SK-N-SH (cell line): ENCODE measurements at regions not wholly inside any gene's neighbourhood (a gene's known extent, or its start where the extent isn't known, plus 50 kb on each side); places are given as distances from the start of the nearest gene placed in this dataset.

Source experiments
- CTCF ChIA-PET: fragments of 300-600, 350-600 bp; formaldehyde crosslinking; extraction: SDS; loops from one replicate; lab custom pipeline; 2021; lab: Yijun Ruan, JAX
- POLR2A ChIA-PET: fragments of 350-600 bp; sonication (Branson Sonifier 250); formaldehyde crosslinking; extraction: SDS; loops from one replicate; lab custom pipeline; 2020; ENCODE audit warnings: antibody characterized with exemption, inconsistent platforms; lab: Yijun Ruan, JAX
- DNase-seq: peaks from one replicate; pipeline ENCODE4 v3.0.0; 2012
- H2AFZ ChIP-seq: fragments of 200-600 bp; sonication (generic); 2 replicates; pipeline ENCODE4 v1.8.1; 2016; ENCODE audit warnings: antibody characterized with exemption, mild to moderate bottlenecking, low read depth
- H3F3A ChIP-seq: fragments of 200-600 bp; sonication (generic); replicated peaks from 2 replicates; pipeline ENCODE3; 2016; ENCODE audit warnings: antibody characterized with exemption, mild to moderate bottlenecking; ENCODE audit not compliant: insufficient read depth
- H3K27ac ChIP-seq, 2 experiments: fragments of 200-500 bp in 1 of 2; fragments of 200-600 bp in 1 of 2; sonication (Bioruptor generic) in 1 of 2; sonication (generic), shearing (Covaris generic) in 1 of 2; 2 replicates each; pipeline versions ENCODE4 v1.5.1 to v1.6.1; 2014 to 2016; ENCODE audit warnings: low read depth in 2 of 2, inconsistent platforms in 1 of 2, low read length in 1 of 2, mild to moderate bottlenecking in 1 of 2, mixed read lengths in 1 of 2
- H3K27me3 ChIP-seq: fragments of 200-600 bp; sonication (generic), shearing (Covaris generic); 2 replicates; pipeline ENCODE4 v1.6.1; 2016; ENCODE audit warnings: mixed run types; ENCODE audit not compliant: insufficient read depth
- H3K36me3 ChIP-seq, 2 experiments: fragments of 200-500 bp in 1 of 2; fragments of 200-600 bp in 1 of 2; sonication (Bioruptor generic) in 1 of 2; sonication (generic) in 1 of 2; replicated peaks in 1 of 2; 2 replicates each; pipeline versions ENCODE3 to v1.5.1; 2014 to 2016; ENCODE audit warnings: low read length in 1 of 2, mild to moderate bottlenecking in 1 of 2; ENCODE audit not compliant: insufficient read depth in 2 of 2, control insufficient read depth in 1 of 2
- H3K4me1 ChIP-seq, 2 experiments: fragments of 200-500 bp in 1 of 2; fragments of 200-600 bp in 1 of 2; sonication (Bioruptor generic) in 1 of 2; sonication (generic), shearing (Covaris generic) in 1 of 2; 2 replicates each; pipeline versions ENCODE4 v1.5.1 to v1.6.1; 2014 to 2016; ENCODE audit warnings: low read depth in 1 of 2, low read length in 1 of 2, mixed run types in 1 of 2; ENCODE audit not compliant: insufficient read depth in 2 of 2, control insufficient read depth in 1 of 2
- H3K4me2 ChIP-seq: fragments of 200-600 bp; sonication (generic), shearing (Covaris generic); 2 replicates; pipeline ENCODE4 v1.6.1; 2017; ENCODE audit warnings: mixed run types
- H3K4me3 ChIP-seq, 2 experiments: fragments of 200-500 bp in 1 of 2; fragments of 200-600 bp in 1 of 2; sonication (Bioruptor generic) in 1 of 2; sonication (generic), shearing (Covaris generic) in 1 of 2; 2 replicates each; pipeline versions ENCODE4 v1.5.1 to v1.8.1; 2014 to 2016; ENCODE audit warnings: low read depth in 2 of 2, inconsistent platforms in 1 of 2, low read length in 1 of 2, mild to moderate bottlenecking in 1 of 2, mixed read lengths in 1 of 2, moderate library complexity in 1 of 2
- H3K79me2 ChIP-seq: fragments of 200-600 bp; sonication (generic); 2 replicates; pipeline ENCODE4 v1.8.1; 2017; ENCODE audit warnings: mild to moderate bottlenecking; ENCODE audit not compliant: insufficient read depth
- H3K9ac ChIP-seq: fragments of 200-600 bp; sonication (generic); 2 replicates; pipeline ENCODE4 v1.6.1; 2017; ENCODE audit warnings: mixed run types
- H3K9me2 ChIP-seq: fragments of 200-600 bp; sonication (generic); 2 replicates; pipeline ENCODE4 v1.6.1; 2017; ENCODE audit warnings: mixed run types
- H3K9me3 ChIP-seq: fragments of 200-600 bp; sonication (generic); 2 replicates; pipeline ENCODE4 v1.6.1; 2017; ENCODE audit warnings: mixed run types, mild to moderate bottlenecking, moderate library complexity
- H4K20me1 ChIP-seq: fragments of 200-600 bp; sonication (generic); 2 replicates; pipeline ENCODE4 v1.6.1; 2017; ENCODE audit warnings: mild to moderate bottlenecking, mixed run types; ENCODE audit not compliant: insufficient read depth
- EP300 ChIP-seq, 2 experiments: IDR thresholded peaks; 2 replicates each; pipeline versions ENCODE4 v1.4.0 to v1.6.1; 2012; ENCODE audit warnings: borderline replicate concordance in 1 of 2, low read depth in 1 of 2, low read length in 1 of 2
- EZH2phosphoT487 ChIP-seq: fragments of 200-600 bp; sonication (generic); IDR thresholded peaks from 2 replicates; pipeline ENCODE4 v1.6.1; 2017; ENCODE audit warnings: low read depth, mixed run types, mild to moderate bottlenecking, antibody characterized with exemption, moderate library complexity, borderline replicate concordance
- FOXJ3 ChIP-seq: sonication (generic); formaldehyde crosslinking; IDR thresholded peaks from 2 replicates; pipeline ENCODE4 v1.5.1; 2020; ENCODE audit warnings: mild to moderate bottlenecking, missing genetic modification reagents
- FOXM1 ChIP-seq: IDR thresholded peaks from 2 replicates; pipeline ENCODE4 v1.4.0; 2012; ENCODE audit warnings: low read depth, mild to moderate bottlenecking
- JUND ChIP-seq: IDR thresholded peaks from 2 replicates; pipeline ENCODE4 v1.4.0; 2012
- MEF2A ChIP-seq: IDR thresholded peaks from 2 replicates; pipeline ENCODE4 v1.4.0; 2012; ENCODE audit warnings: low read depth, borderline replicate concordance
- POLR2AphosphoS5 ChIP-seq: IDR thresholded peaks from 2 replicates; pipeline ENCODE4 v1.6.1; 2012; ENCODE audit warnings: low read depth, low read length
- RAD21 ChIP-seq: IDR thresholded peaks from 2 replicates; pipeline ENCODE4 v1.6.1; 2012; ENCODE audit warnings: mild to moderate bottlenecking, low read length
- RFX5 ChIP-seq: IDR thresholded peaks from 2 replicates; pipeline ENCODE4 v1.6.1; 2012; ENCODE audit warnings: mild to moderate bottlenecking, improper control_type of control experiment, low read length
- RXRA ChIP-seq: IDR thresholded peaks from 2 replicates; pipeline ENCODE4 v1.4.0; 2012; ENCODE audit warnings: low read depth, mild to moderate bottlenecking, borderline replicate concordance
- TAF1 ChIP-seq: IDR thresholded peaks from 2 replicates; pipeline ENCODE4 v1.6.1; 2012; ENCODE audit warnings: low read depth, mild to moderate bottlenecking, low read length, moderate library complexity, borderline replicate concordance
- TEAD4 ChIP-seq: IDR thresholded peaks from 2 replicates; pipeline ENCODE4 v1.4.0; 2012; ENCODE audit warnings: mild to moderate bottlenecking, borderline replicate concordance; ENCODE audit not compliant: insufficient read depth
- WGBS: methylation state at CpG from one replicate; pipeline ENCODE4 v1.1.6; 2017; ENCODE audit warnings: low lambda C conversion rate; 5-methylcytosine and 5-hydroxymethylcytosine counted together
- TF ChIP-seq, protein P1 (sequence below): IDR thresholded peaks from 2 replicates; pipeline ENCODE4 v1.6.1; 2012; ENCODE audit warnings: mild to moderate bottlenecking, low read depth, low read length, moderate library complexity
- TF ChIP-seq, protein P2 (sequence below): fragments of 150-350 bp; IDR thresholded peaks from 2 replicates; pipeline ENCODE4 v1.6.1; 2017; ENCODE audit warnings: antibody characterized with exemption, low read length, low read depth, borderline replicate concordance
- TF ChIP-seq, protein P3 (sequence below): IDR thresholded peaks from 2 replicates; pipeline ENCODE4 v1.4.0; 2012; ENCODE audit warnings: low read depth, borderline replicate concordance
- TF ChIP-seq, protein P4 (sequence below): fragments of 200-600 bp; sonication (generic); IDR thresholded peaks from 2 replicates; pipeline ENCODE4 v1.6.1; 2017; ENCODE audit warnings: antibody characterized with exemption, mild to moderate bottlenecking, moderate library complexity

DNA sequence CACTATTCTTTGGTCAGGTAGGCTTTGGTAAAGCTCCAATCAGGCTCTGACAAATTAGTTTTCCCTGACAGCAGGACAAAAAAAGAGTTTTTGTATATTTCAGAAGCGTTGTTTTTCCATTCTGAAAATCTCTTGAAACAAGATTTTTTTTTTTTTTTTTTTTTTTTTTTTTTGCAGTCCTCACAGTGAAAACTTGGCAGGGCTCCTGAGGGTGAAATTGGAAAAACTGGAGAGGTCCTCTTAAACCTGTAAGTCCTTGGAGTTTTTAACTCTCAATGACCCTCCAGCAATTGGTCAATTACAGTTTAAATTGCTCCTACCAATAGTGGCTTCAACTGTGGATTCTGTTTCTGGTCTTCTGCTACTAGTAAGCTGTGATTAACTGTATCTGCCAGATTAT is 244.5 kb upstream of the PKDCC start (continued):
- TF ChIP-seq POLR2AphosphoS5 (no peak), RAD21 (no peak), TEAD4 (no peak)
- TF ChIP-seq, all 33 proteins: peak for 0

DNA sequence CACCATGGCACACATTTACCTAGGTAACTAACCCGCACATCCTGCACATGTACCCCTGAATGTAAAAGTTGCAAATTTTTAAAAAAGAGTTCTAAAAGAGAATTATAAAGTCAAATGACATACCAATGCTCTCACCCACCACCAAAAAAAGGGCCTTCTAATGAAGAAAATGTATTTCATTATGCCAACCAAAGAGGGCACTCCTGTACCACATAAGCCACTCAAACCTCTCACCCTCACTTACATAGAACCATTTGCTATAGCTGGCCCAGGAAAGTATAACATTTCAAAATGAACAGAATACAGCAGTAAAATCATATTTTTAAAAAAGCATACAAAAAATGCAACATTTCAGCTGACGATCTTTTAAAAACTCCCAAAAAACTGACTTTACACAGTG is 241.5 kb upstream of the PKDCC start:
- WGBS, result 80% methylated on average over 2 of the region's 2 CpGs

DNA sequence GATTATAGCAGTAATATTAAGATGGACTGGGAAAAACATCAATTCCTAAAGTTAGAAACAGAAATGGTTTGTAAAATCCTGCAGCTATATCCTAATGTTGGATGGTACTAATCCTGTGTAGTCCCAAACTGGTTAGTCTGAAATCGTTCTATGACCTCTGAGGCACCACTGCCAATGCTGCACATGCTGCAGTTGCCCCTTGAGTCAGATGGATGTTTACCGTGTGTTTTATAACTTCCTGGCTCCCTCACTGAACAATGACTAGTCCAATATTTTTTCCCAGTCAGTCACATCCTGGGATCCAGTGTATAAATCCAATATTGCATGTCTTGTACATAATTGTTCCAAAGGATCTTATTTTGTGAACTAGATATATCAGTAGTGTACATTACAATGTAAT is 226.7 kb upstream of the PKDCC start:
- no peaks in the 10 kb centered on the region for H3K36me3 ChIP-seq
- TF ChIP-seq POLR2AphosphoS5 (no peak), EZH2phosphoT487 (no peak), MEF2A (no peak), JUND (no peak), TAF1 (no peak), FOXM1 (no peak)
- TF ChIP-seq, protein P1, sequence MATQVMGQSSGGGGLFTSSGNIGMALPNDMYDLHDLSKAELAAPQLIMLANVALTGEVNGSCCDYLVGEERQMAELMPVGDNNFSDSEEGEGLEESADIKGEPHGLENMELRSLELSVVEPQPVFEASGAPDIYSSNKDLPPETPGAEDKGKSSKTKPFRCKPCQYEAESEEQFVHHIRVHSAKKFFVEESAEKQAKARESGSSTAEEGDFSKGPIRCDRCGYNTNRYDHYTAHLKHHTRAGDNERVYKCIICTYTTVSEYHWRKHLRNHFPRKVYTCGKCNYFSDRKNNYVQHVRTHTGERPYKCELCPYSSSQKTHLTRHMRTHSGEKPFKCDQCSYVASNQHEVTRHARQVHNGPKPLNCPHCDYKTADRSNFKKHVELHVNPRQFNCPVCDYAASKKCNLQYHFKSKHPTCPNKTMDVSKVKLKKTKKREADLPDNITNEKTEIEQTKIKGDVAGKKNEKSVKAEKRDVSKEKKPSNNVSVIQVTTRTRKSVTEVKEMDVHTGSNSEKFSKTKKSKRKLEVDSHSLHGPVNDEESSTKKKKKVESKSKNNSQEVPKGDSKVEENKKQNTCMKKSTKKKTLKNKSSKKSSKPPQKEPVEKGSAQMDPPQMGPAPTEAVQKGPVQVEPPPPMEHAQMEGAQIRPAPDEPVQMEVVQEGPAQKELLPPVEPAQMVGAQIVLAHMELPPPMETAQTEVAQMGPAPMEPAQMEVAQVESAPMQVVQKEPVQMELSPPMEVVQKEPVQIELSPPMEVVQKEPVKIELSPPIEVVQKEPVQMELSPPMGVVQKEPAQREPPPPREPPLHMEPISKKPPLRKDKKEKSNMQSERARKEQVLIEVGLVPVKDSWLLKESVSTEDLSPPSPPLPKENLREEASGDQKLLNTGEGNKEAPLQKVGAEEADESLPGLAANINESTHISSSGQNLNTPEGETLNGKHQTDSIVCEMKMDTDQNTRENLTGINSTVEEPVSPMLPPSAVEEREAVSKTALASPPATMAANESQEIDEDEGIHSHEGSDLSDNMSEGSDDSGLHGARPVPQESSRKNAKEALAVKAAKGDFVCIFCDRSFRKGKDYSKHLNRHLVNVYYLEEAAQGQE, result no peak
- TF ChIP-seq, protein P2, sequence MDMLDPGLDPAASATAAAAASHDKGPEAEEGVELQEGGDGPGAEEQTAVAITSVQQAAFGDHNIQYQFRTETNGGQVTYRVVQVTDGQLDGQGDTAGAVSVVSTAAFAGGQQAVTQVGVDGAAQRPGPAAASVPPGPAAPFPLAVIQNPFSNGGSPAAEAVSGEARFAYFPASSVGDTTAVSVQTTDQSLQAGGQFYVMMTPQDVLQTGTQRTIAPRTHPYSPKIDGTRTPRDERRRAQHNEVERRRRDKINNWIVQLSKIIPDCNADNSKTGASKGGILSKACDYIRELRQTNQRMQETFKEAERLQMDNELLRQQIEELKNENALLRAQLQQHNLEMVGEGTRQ, result no peak
- TF ChIP-seq, protein P3, sequence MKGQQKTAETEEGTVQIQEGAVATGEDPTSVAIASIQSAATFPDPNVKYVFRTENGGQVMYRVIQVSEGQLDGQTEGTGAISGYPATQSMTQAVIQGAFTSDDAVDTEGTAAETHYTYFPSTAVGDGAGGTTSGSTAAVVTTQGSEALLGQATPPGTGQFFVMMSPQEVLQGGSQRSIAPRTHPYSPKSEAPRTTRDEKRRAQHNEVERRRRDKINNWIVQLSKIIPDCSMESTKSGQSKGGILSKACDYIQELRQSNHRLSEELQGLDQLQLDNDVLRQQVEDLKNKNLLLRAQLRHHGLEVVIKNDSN, result no peak
- TF ChIP-seq, protein P4, sequence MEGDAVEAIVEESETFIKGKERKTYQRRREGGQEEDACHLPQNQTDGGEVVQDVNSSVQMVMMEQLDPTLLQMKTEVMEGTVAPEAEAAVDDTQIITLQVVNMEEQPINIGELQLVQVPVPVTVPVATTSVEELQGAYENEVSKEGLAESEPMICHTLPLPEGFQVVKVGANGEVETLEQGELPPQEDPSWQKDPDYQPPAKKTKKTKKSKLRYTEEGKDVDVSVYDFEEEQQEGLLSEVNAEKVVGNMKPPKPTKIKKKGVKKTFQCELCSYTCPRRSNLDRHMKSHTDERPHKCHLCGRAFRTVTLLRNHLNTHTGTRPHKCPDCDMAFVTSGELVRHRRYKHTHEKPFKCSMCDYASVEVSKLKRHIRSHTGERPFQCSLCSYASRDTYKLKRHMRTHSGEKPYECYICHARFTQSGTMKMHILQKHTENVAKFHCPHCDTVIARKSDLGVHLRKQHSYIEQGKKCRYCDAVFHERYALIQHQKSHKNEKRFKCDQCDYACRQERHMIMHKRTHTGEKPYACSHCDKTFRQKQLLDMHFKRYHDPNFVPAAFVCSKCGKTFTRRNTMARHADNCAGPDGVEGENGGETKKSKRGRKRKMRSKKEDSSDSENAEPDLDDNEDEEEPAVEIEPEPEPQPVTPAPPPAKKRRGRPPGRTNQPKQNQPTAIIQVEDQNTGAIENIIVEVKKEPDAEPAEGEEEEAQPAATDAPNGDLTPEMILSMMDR, result no peak
- no peaks in the 10 kb centered on the region for H3K4me1 ChIP-seq
- WGBS, result 35% methylated on average over 2 of the region's 2 CpGs
- DNase-seq, result no peak
- no peak overlapping the region for H3K4me3 ChIP-seq
- no peak overlapping the region for H3K9ac ChIP-seq
- H3K27ac ChIP-seq, result no peak overlapping the region
- ChIA-PET CTCF (no interaction called here), POLR2A (no interaction called here)
- no peaks in the 10 kb centered on the region for H4K20me1 ChIP-seq
- no peaks in the 10 kb centered on the region for H3K79me2 ChIP-seq
- H3F3A ChIP-seq, result no peaks in the 10 kb centered on the region
- H3K4me2 ChIP-seq, result no peak overlapping the region
- no peaks in the 10 kb centered on the region for H3K9me2 ChIP-seq
- no peak overlapping the region for H2AFZ ChIP-seq
- no peaks in the 10 kb centered on the region for H3K27me3 ChIP-seq
- H3K9me3 ChIP-seq, result no peaks in the 10 kb centered on the region

More for the DNA sequence above, 241.5 kb upstream of the PKDCC start:
- H3K4me1 ChIP-seq, result no peaks in the 10 kb centered on the region
- 0 out of 2 replicates have a peak, but pooled peaks cover 4% of the 10 kb centered on the region for H3K9me3 ChIP-seq
- no peak overlapping the region for H3K27ac ChIP-seq
- no peaks in the 10 kb centered on the region for H3K27me3 ChIP-seq
- no peaks in the 10 kb centered on the region for H3K36me3 ChIP-seq
- H4K20me1 ChIP-seq, result no peaks in the 10 kb centered on the region
- no peak overlapping the region for H3K9ac ChIP-seq
- no peaks in the 10 kb centered on the region for H3K79me2 ChIP-seq
- 0 out of 2 replicates have a peak, but pooled peaks cover 5% of the 10 kb centered on the region for H3K9me2 ChIP-seq
- no peak overlapping the region for H3K4me2 ChIP-seq
- POLR2A ChIA-PET, result no interaction called here
- H2AFZ ChIP-seq, result no peak overlapping the region
- H3K4me3 ChIP-seq, result no peak overlapping the region
- TF ChIP-seq, protein P3, result no peak
- TF ChIP-seq RFX5 (no peak), TEAD4 (no peak), RAD21 (peak; percentile 59), EP300 (IDR thresholded peaks at IDR 0.05; ENCODE audit: borderline replicate concordance in 1 of 2, low read depth in 1 of 2, low read length in 1 of 2) (no peak), FOXJ3 (no peak), RXRA (no peak)
- TF ChIP-seq, all 33 proteins: peak for 1
- DNase-seq, result no peak
- CTCF ChIA-PET, result interaction anchor here (0.6 to 1.9 kb wide), 4 partner anchors 9 to 281 kb away, joined by 3 to 4 read pairs (median 4); no protein-coding TSS in a partner anchor
- no peaks in the 10 kb centered on the region for H3F3A ChIP-seq
